Kidney (tissue), 13 donors: ENCODE measurements at regions not wholly inside any gene's neighbourhood (a gene's known extent, or its start where the extent isn't known, plus 50 kb on each side); places are given as distances from the start of the nearest gene placed in this dataset.
"Not testable (repeated sequence)": the region's sequence is repeated elsewhere in the genome, so short reads cannot be mapped to it uniquely, and the experiment has no call there.

Experiments used
- DNase-seq, 5 donors: peaks; one replicate each; pipeline ENCODE4 v3.0.0-alpha.2; 2013 to 2020
- FAIRE-seq: peaks from 2 replicates; lab custom pipeline; 2012; peaks lifted over from hg19 to GRCh38; lab: Jason Lieb, UNC
- H3K27ac ChIP-seq, 2 donors: one replicate each; pipeline ENCODE4 v1.7.0; 2013; ENCODE audit warnings: low read depth in 2 of 2, low read length in 2 of 2, inconsistent platforms in 1 of 2
- H3K27me3 ChIP-seq: one replicate; pipeline ENCODE4 v1.7.1; 2013; ENCODE audit warnings: low read length, inconsistent platforms; ENCODE audit not compliant: control insufficient read depth, insufficient read depth
- H3K36me3 ChIP-seq, 3 donors: one replicate each; pipeline versions ENCODE4 v1.7.0 to v1.7.1; 2013; ENCODE audit warnings: low read length in 3 of 3, control low read depth in 1 of 3, inconsistent platforms in 1 of 3; ENCODE audit not compliant: insufficient read depth in 3 of 3, control insufficient read depth in 2 of 3
- H3K4me1 ChIP-seq, 3 donors: one replicate each; pipeline versions ENCODE4 v1.7.0 to v1.7.1; 2013; ENCODE audit warnings: low read length in 3 of 3, inconsistent platforms in 1 of 3, low read depth in 1 of 3; ENCODE audit not compliant: control insufficient read depth in 2 of 3, insufficient read depth in 2 of 3
- H3K4me3 ChIP-seq, 3 donors: one replicate each; pipeline versions ENCODE4 v1.7.0 to v1.8.1; 2013; ENCODE audit warnings: low read length in 3 of 3, control low read depth in 1 of 3, inconsistent platforms in 1 of 3
- H3K9ac ChIP-seq, 3 donors: one replicate each; pipeline versions ENCODE4 v1.7.0 to v1.7.1; 2013; ENCODE audit warnings: low read length in 3 of 3, control low read depth in 1 of 3, inconsistent platforms in 1 of 3
- H3K9me3 ChIP-seq, 3 donors: one replicate each; pipeline versions ENCODE4 v1.7.0 to v1.7.1; 2013; ENCODE audit warnings: low read length in 3 of 3, control low read depth in 1 of 3, inconsistent platforms in 1 of 3; ENCODE audit not compliant: control insufficient read depth in 2 of 3, insufficient read depth in 1 of 3
- CTCF ChIP-seq: IDR thresholded peaks from 3 replicates; pipeline ENCODE4 v1.5.1; 2012; ENCODE audit warnings: mild to moderate bottlenecking, moderate library complexity, borderline replicate concordance; ENCODE audit not compliant: insufficient read depth; ENCODE audit errors: extremely low read depth
- intact Hi-C: fragments of 100-400 bp; cut with DNase I; formaldehyde crosslinking; loops from one replicate; pipeline ENCODE4 v1.11.1; 2022
- donor health status: control.
- donor health status: control.
- donor health status: control.
- donor health status: control.
- donor health status: control.
- donor health status: DM: yes; HTN: yes; CAD: no.
- donor health status: Normal renal cell carcinoma (clear cell type).

GRCh38 chr3:137588871-137589270, 175.2 kb upstream of the SOX14 start:
- no peaks in the 10 kb centered on the region for H3K9me3 ChIP-seq
- H3K27ac ChIP-seq: no peak overlapping the region
- DNase-seq (no peak), FAIRE-seq (no peak)
- H3K36me3 ChIP-seq: no peaks in the 10 kb centered on the region
- no peaks in the 10 kb centered on the region for H3K27me3 ChIP-seq
- intact Hi-C loops: no loop called here
- no peaks in the 10 kb centered on the region for H3K4me1 ChIP-seq
- H3K9ac ChIP-seq: no peak overlapping the region
- no peak overlapping the region for H3K4me3 ChIP-seq
- no peak for TF ChIP-seq CTCF

- H3K27me3 ChIP-seq, H3K9ac ChIP-seq, FAIRE-seq, H3K27ac ChIP-seq, DNase-seq, H3K36me3 ChIP-seq, H3K4me1 ChIP-seq, H3K9me3 ChIP-seq, H3K4me3 ChIP-seq, intact Hi-C loops: not testable (repeated sequence)
Measured at GRCh38 chr3:137595415-137595814, 168.7 kb upstream of the SOX14 start.

- no peaks in the 10 kb centered on the region for H3K9me3 ChIP-seq
- H3K4me3 ChIP-seq: no peak overlapping the region
- H3K36me3 ChIP-seq: no peaks in the 10 kb centered on the region
- H3K27me3 ChIP-seq: no peaks in the 10 kb centered on the region
- no peaks in the 10 kb centered on the region for H3K4me1 ChIP-seq
- TF ChIP-seq CTCF: no peak
- H3K9ac ChIP-seq: no peak overlapping the region
- DNase-seq (no peak), FAIRE-seq (no peak)
- intact Hi-C loops: no loop called here
- no peak overlapping the region for H3K27ac ChIP-seq
Measured at GRCh38 chr3:137610723-137611122, 153.4 kb upstream of the SOX14 start.

GRCh38 chr3:137612291-137612690, 151.8 kb upstream of the SOX14 start:
- Histone ChIP-seq H3K27me3 (no peaks in the 10 kb centered on the region), H3K36me3 (no peaks in the 10 kb centered on the region), H3K4me3 (no peak overlapping the region), H3K9ac (no peak overlapping the region), H3K4me1 (no peaks in the 10 kb centered on the region), H3K9me3 (no peaks in the 10 kb centered on the region), H3K27ac (no peak overlapping the region)
- FAIRE-seq: no peak
- no peak for TF ChIP-seq CTCF
- peak in 2 of 5 donors; percentile 5 to 21 for DNase-seq
- intact Hi-C loops: no loop called here
